Prostate gland (tissue), 2 donors: ENCODE measurements at regions not wholly inside any gene's neighbourhood (a gene's known extent, or its start where the extent isn't known, plus 50 kb on each side); places are given as distances from the start of the nearest gene placed in this dataset.

Experiments used
- CTCF ChIP-seq, 4 experiments: fragments of 200-600 bp in 2 of 4; fragments of 450-650 bp in 2 of 4; sonication (generic) in 2 of 4; IDR thresholded peaks; 1 replicate in 3 of 4; 2 replicates in 1 of 4; pipeline ENCODE4 v1.5.1; 2016 to 2019; ENCODE audit warnings: antibody characterized with exemption in 4 of 4, mild to moderate bottlenecking in 2 of 4, moderate library complexity in 2 of 4
- POLR2AphosphoS5 ChIP-seq: sonication (generic); formaldehyde crosslinking; IDR thresholded peaks from one replicate; pipeline ENCODE4 v1.6.1; 2017; ENCODE audit warnings: antibody characterized with exemption

- TF ChIP-seq POLR2AphosphoS5 = no peak
- no peak for TF ChIP-seq CTCF (IDR thresholded peaks at IDR 0.05)
Measured at GRCh38 chr16:22710326-22710725, 103.6 kb upstream of the HS3ST2 start.
